CD4-positive, alpha-beta T cell treated with Interleukin-17A for 1 hour (primary cell): ENCODE measurements at regions not wholly inside any gene's neighbourhood (a gene's known extent, or its start where the extent isn't known, plus 50 kb on each side); places are given as distances from the start of the nearest gene placed in this dataset.
"Not testable (repeated sequence)": the region's sequence is repeated elsewhere in the genome, so short reads cannot be mapped to it uniquely, and the experiment has no call there.

ENCODE experiments used
- DNase-seq: peaks from one replicate; pipeline ENCODE4 v3.0.0-alpha.2; 2020

GRCh38 chr12:131365821-131366260, 345.0 kb upstream of the SFSWAP start:
- DNase-seq: no peak

GRCh38 chr12:131366261-131366871, 344.5 kb upstream of the SFSWAP start:
- no peak for DNase-seq

GRCh38 chr12:131367067-131367982, 343.6 kb upstream of the SFSWAP start:
- not testable (repeated sequence) for DNase-seq

- DNase-seq: no peak
Measured at GRCh38 chr12:131367983-131368667, 342.8 kb upstream of the SFSWAP start.

GRCh38 chr12:131368668-131369071, 342.2 kb upstream of the SFSWAP start:
- DNase-seq: no peak

GRCh38 chr12:131369094-131369845, 341.6 kb upstream of the SFSWAP start:
- DNase-seq: no peak

- no peak for DNase-seq
Measured at GRCh38 chr12:131370321-131370720, 340.6 kb upstream of the SFSWAP start.

- no peak for DNase-seq
Measured at GRCh38 chr12:131370791-131371347, 340.0 kb upstream of the SFSWAP start.

- DNase-seq: no peak
Measured at GRCh38 chr12:131371401-131372170, 339.3 kb upstream of the SFSWAP start.

- no peak for DNase-seq
Measured at GRCh38 chr12:131372171-131372475, 338.8 kb upstream of the SFSWAP start.

- no peak for DNase-seq
Measured at GRCh38 chr12:131372706-131373195, 338.1 kb upstream of the SFSWAP start.

GRCh38 chr12:131375261-131375971, 335.5 kb upstream of the SFSWAP start:
- DNase-seq: no peak

GRCh38 chr12:131375972-131376345, 334.9 kb upstream of the SFSWAP start:
- DNase-seq: no peak

GRCh38 chr12:131378176-131378842, 332.6 kb upstream of the SFSWAP start:
- no peak for DNase-seq

- DNase-seq: no peak
Measured at GRCh38 chr12:131378861-131379665, 331.8 kb upstream of the SFSWAP start.

GRCh38 chr12:131379738-131380137, 331.2 kb upstream of the SFSWAP start:
- no peak for DNase-seq

- no peak for DNase-seq
Measured at GRCh38 chr12:131380220-131380964, 330.5 kb upstream of the SFSWAP start.

GRCh38 chr12:131380965-131381705, 329.8 kb upstream of the SFSWAP start:
- no peak for DNase-seq
